Loucy (cell line): ENCODE measurements at regions not wholly inside any gene's neighbourhood (a gene's known extent, or its start where the extent isn't known, plus 50 kb on each side); places are given as distances from the start of the nearest gene placed in this dataset.

Experiments used
- H2AFZ ChIP-seq: fragments of 200-600 bp; sonication (generic); 2 replicates; pipeline ENCODE4 v1.6.0; 2016; ENCODE audit warnings: antibody characterized with exemption, mild to moderate bottlenecking, low read length, moderate library complexity
- H3F3A ChIP-seq: fragments of 200-600 bp; 2 replicates; pipeline ENCODE4 v1.6.0; 2016; ENCODE audit warnings: antibody characterized with exemption, low read depth, mild to moderate bottlenecking
- H3K27me3 ChIP-seq: fragments of 200-600 bp; sonication (generic); 2 replicates; pipeline ENCODE4 v1.6.1; 2014; ENCODE audit warnings: low read length, mild to moderate bottlenecking; ENCODE audit not compliant: insufficient read depth, poor library complexity, severe bottlenecking
- H3K36me3 ChIP-seq: fragments of 200-600 bp; sonication (generic); 2 replicates; pipeline ENCODE4 v1.6.1; 2016; ENCODE audit warnings: low read length; ENCODE audit not compliant: insufficient read depth
- H3K4me1 ChIP-seq: fragments of 200-600 bp; sonication (generic); 2 replicates; pipeline ENCODE4 v1.5.1; 2014; ENCODE audit warnings: low read length, mild to moderate bottlenecking; ENCODE audit not compliant: insufficient read depth, poor library complexity, severe bottlenecking
- H3K4me2 ChIP-seq: fragments of 200-600 bp; sonication (generic); 2 replicates; pipeline ENCODE4 v1.6.0; 2014; ENCODE audit warnings: antibody characterized with exemption, low read length, low read depth, mild to moderate bottlenecking; ENCODE audit not compliant: poor library complexity, severe bottlenecking
- H3K4me3 ChIP-seq: fragments of 200-600 bp; sonication (generic); 2 replicates; pipeline ENCODE4 v1.5.1; 2014; ENCODE audit warnings: low read length, mild to moderate bottlenecking, mixed read lengths; ENCODE audit not compliant: poor library complexity, severe bottlenecking
- H3K79me2 ChIP-seq: fragments of 200-600 bp; sonication (generic); 2 replicates; pipeline ENCODE4 v1.6.1; 2014; ENCODE audit warnings: low read length; ENCODE audit not compliant: insufficient read depth
- H3K9ac ChIP-seq: fragments of 200-600 bp; sonication (generic); 2 replicates; pipeline ENCODE4 v1.6.0; 2014; ENCODE audit warnings: mild to moderate bottlenecking, low read depth, low read length, moderate library complexity; ENCODE audit not compliant: poor library complexity, severe bottlenecking
- H3K9me2 ChIP-seq: fragments of 200-600 bp; sonication (generic); replicated peaks from 2 replicates; pipeline ENCODE4 v1.6.1; 2016; ENCODE audit warnings: low read depth, low read length, mixed read lengths
- H3K9me3 ChIP-seq: fragments of 200-600 bp; sonication (generic); 2 replicates; pipeline ENCODE4 v1.6.1; 2014; ENCODE audit warnings: mild to moderate bottlenecking, antibody characterized with exemption, low read length, low read depth; ENCODE audit not compliant: insufficient read depth
- H4K20me1 ChIP-seq: fragments of 200-600 bp; sonication (generic); 2 replicates; pipeline ENCODE4 v1.6.0; 2014; ENCODE audit warnings: antibody characterized with exemption, low read length, mild to moderate bottlenecking; ENCODE audit not compliant: insufficient read depth, poor library complexity, severe bottlenecking
- CTCF ChIP-seq: fragments of 200-600 bp; sonication (generic); conservative IDR thresholded peaks from 2 replicates; pipeline ENCODE4 v1.5.1; 2014; ENCODE audit warnings: mild to moderate bottlenecking, antibody characterized with exemption, low read length
- EZH2phosphoT487 ChIP-seq: fragments of 200-600 bp; IDR thresholded peaks from 2 replicates; pipeline ENCODE4 v1.6.1; 2018; ENCODE audit warnings: antibody characterized with exemption, mild to moderate bottlenecking, moderate library complexity, borderline replicate concordance

GRCh38 chrX:122238801-122239200, 945.3 kb upstream of the GRIA3 start:
- Histone ChIP-seq H3F3A (no peaks in the 10 kb centered on the region), H3K9me2 (no peaks in the 10 kb centered on the region), H3K27me3 (no peaks in the 10 kb centered on the region), H3K36me3 (no peaks in the 10 kb centered on the region), H3K9ac (no peak overlapping the region), H3K9me3 (no peaks in the 10 kb centered on the region), H3K4me3 (no peak overlapping the region), H3K4me1 (no peaks in the 10 kb centered on the region), H3K79me2 (no peaks in the 10 kb centered on the region), H2AFZ (no peak overlapping the region), H4K20me1 (no peaks in the 10 kb centered on the region), H3K4me2 (no peak overlapping the region)
- no peak for TF ChIP-seq EZH2phosphoT487
- TF ChIP-seq CTCF, result no peak

GRCh38 chrX:122241959-122242358, 942.1 kb upstream of the GRIA3 start:
- H3K4me1 ChIP-seq, result no peaks in the 10 kb centered on the region
- no peak overlapping the region for H3K9ac ChIP-seq
- no peaks in the 10 kb centered on the region for H3K79me2 ChIP-seq
- no peaks in the 10 kb centered on the region for H3K36me3 ChIP-seq
- H4K20me1 ChIP-seq, result no peaks in the 10 kb centered on the region
- H3F3A ChIP-seq, result no peaks in the 10 kb centered on the region
- no peak for TF ChIP-seq CTCF
- TF ChIP-seq EZH2phosphoT487, result no peak
- H3K27me3 ChIP-seq, result no peaks in the 10 kb centered on the region
- no peak overlapping the region for H3K4me3 ChIP-seq
- no peak overlapping the region for H2AFZ ChIP-seq
- H3K4me2 ChIP-seq, result no peak overlapping the region
- H3K9me2 ChIP-seq, result no peaks in the 10 kb centered on the region
- H3K9me3 ChIP-seq, result no peaks in the 10 kb centered on the region

GRCh38 chrX:122244080-122244479, 940.0 kb upstream of the GRIA3 start:
- no peak for TF ChIP-seq CTCF
- no peak for TF ChIP-seq EZH2phosphoT487

More at GRCh38 chrX:122244080-122244479, 940.0 kb upstream of the GRIA3 start:
- Histone ChIP-seq H3K36me3 (no peaks in the 10 kb centered on the region), H3K4me3 (no peak overlapping the region), H3K79me2 (no peaks in the 10 kb centered on the region), H4K20me1 (no peaks in the 10 kb centered on the region), H3K27me3 (no peaks in the 10 kb centered on the region), H2AFZ (no peak overlapping the region), H3F3A (no peaks in the 10 kb centered on the region), H3K4me1 (no peaks in the 10 kb centered on the region), H3K9me2 (no peaks in the 10 kb centered on the region), H3K9me3 (no peaks in the 10 kb centered on the region), H3K4me2 (no peak overlapping the region), H3K9ac (no peak overlapping the region)
